Lung (tissue), 11 donors: ENCODE measurements at regions not wholly inside any gene's neighbourhood (a gene's known extent, or its start where the extent isn't known, plus 50 kb on each side); places are given as distances from the start of the nearest gene placed in this dataset.

ENCODE experiments used
- ATAC-seq: fragments of 200-7000 bp; cut with Tn5 transposase; one replicate; pipeline ENCODE4 v1.9.1; 2020; ENCODE audit warnings: moderate number of reproducible peaks; ENCODE audit not compliant: insufficient read depth, low FRiP score
- DNase-seq, 3 donors: peaks; one replicate each; pipeline ENCODE4 v3.0.0-alpha.2; 2013 to 2017
- H3K27ac ChIP-seq, 2 donors: one replicate each; pipeline ENCODE4 v1.5.1; 2013; ENCODE audit warnings: mild to moderate bottlenecking in 2 of 2, moderate library complexity in 2 of 2, control low read depth in 1 of 2, inconsistent platforms in 1 of 2, low read depth in 1 of 2, low read length in 1 of 2
- H3K27me3 ChIP-seq, 3 donors: one replicate each; pipeline ENCODE4 v1.5.1; 2013; ENCODE audit warnings: low read length in 2 of 3; ENCODE audit not compliant: control insufficient read depth in 3 of 3, insufficient read depth in 3 of 3
- H3K36me3 ChIP-seq, 4 donors: one replicate each; pipeline ENCODE4 v1.5.1; 2013; ENCODE audit warnings: low read length in 4 of 4, mild to moderate bottlenecking in 1 of 4, moderate library complexity in 1 of 4; ENCODE audit not compliant: control insufficient read depth in 4 of 4, insufficient read depth in 4 of 4
- H3K4me1 ChIP-seq, 5 donors: one replicate each; pipeline ENCODE4 v1.5.1; 2013; ENCODE audit warnings: low read length in 5 of 5, mild to moderate bottlenecking in 2 of 5, moderate library complexity in 1 of 5; ENCODE audit not compliant: control insufficient read depth in 5 of 5, insufficient read depth in 5 of 5
- H3K4me3 ChIP-seq: one replicate; pipeline ENCODE4 v1.5.1; 2013; ENCODE audit warnings: mild to moderate bottlenecking, control low read depth, moderate library complexity
- H3K9ac ChIP-seq, 2 donors: one replicate each; pipeline ENCODE4 v1.5.1; 2013; ENCODE audit warnings: low read length in 2 of 2, control low read depth in 1 of 2; ENCODE audit not compliant: insufficient read depth in 1 of 2
- H3K9me3 ChIP-seq, 4 donors: one replicate each; pipeline ENCODE4 v1.5.1; 2013; ENCODE audit warnings: low read length in 3 of 4, mild to moderate bottlenecking in 1 of 4, moderate library complexity in 1 of 4; ENCODE audit not compliant: control insufficient read depth in 4 of 4, insufficient read depth in 3 of 4
- CTCF ChIP-seq: IDR thresholded peaks from 2 replicates; pipeline ENCODE4 v1.5.1; 2012; ENCODE audit warnings: mild to moderate bottlenecking; ENCODE audit errors: control extremely low read depth, extremely low read depth
- WGBS, 2 donors: extraction: QIAGEN DNeasy Blood & Tissue Kit; methylation state at CpG; one replicate each; pipeline ENCODE4 v1.1.7; 2013; 5-methylcytosine and 5-hydroxymethylcytosine counted together
- donor health status: control.
- donor health status: control.
- donor health status: Bipolar disorder and iron deficiency.
- donor health status: healthy.
- donor health status: DM: yes; HTN: yes; CAD: no.

- Histone ChIP-seq H3K27me3 (no peaks in the 10 kb centered on the region), H3K27ac (no peak overlapping the region), H3K4me3 (no peak overlapping the region), H3K9ac (no peak overlapping the region), H3K4me1 (peaks cover 0 to 10% (median 4%) of the 10 kb centered on the region in 5 donors), H3K9me3 (peaks cover 0 to 3% (median 0%) of the 10 kb centered on the region in 4 donors), H3K36me3 (no peaks in the 10 kb centered on the region)
- TF ChIP-seq CTCF = no peak
- 90 to 93% methylated on average over 3 of the region's 3 CpGs for WGBS, 2 donors
- DNase-seq (no peak), ATAC-seq (no peak)
Observed at GRCh38 chr11:109974523-109974922, 118.7 kb upstream of the ZC3H12C start.

- H3K27ac ChIP-seq = no peak overlapping the region
- H3K4me3 ChIP-seq = no peak overlapping the region
- H3K9ac ChIP-seq = no peak overlapping the region
- DNase-seq = no peak
- no peak for ATAC-seq
- no peaks in the 10 kb centered on the region for H3K36me3 ChIP-seq
- no peaks in the 10 kb centered on the region for H3K4me1 ChIP-seq
- no peaks in the 10 kb centered on the region for H3K27me3 ChIP-seq
- WGBS, 2 donors = 88 to 92% methylated on average over 2 of the region's 2 CpGs
- TF ChIP-seq CTCF = no peak
- peaks cover 0 to 3% (median 0%) of the 10 kb centered on the region in 4 donors for H3K9me3 ChIP-seq
Observed at GRCh38 chr11:109978895-109979294, 114.3 kb upstream of the ZC3H12C start.

GRCh38 chr11:109981031-109981636 is 112.1 kb upstream of the ZC3H12C start:
- Histone ChIP-seq H3K4me3 (no peak overlapping the region), H3K36me3 (no peaks in the 10 kb centered on the region), H3K9me3 (peaks cover 0 to 3% (median 0%) of the 10 kb centered on the region in 4 donors), H3K27me3 (no peaks in the 10 kb centered on the region), H3K9ac (no peak overlapping the region), H3K27ac (no peak overlapping the region), H3K4me1 (no peaks in the 10 kb centered on the region)
- WGBS, 2 donors = 60 to 87% methylated on average over 1 of the region's 1 CpG
- DNase-seq = no peak
- TF ChIP-seq CTCF = no peak
- ATAC-seq = no peak

- no peak overlapping the region for H3K4me3 ChIP-seq
- DNase-seq = no peak
- no peak for ATAC-seq
- no peaks in the 10 kb centered on the region for H3K27me3 ChIP-seq
- 92 to 97% methylated on average over 3 of the region's 3 CpGs for WGBS, 2 donors
- no peak for TF ChIP-seq CTCF
- H3K27ac ChIP-seq = no peak overlapping the region
- no peaks in the 10 kb centered on the region for H3K4me1 ChIP-seq
- no peaks in the 10 kb centered on the region for H3K36me3 ChIP-seq
- no peak overlapping the region for H3K9ac ChIP-seq
- no peaks in the 10 kb centered on the region for H3K9me3 ChIP-seq
Observed at GRCh38 chr11:109983358-109983757, 109.8 kb upstream of the ZC3H12C start.
